ENCODE measurements at regions not wholly inside any gene's neighbourhood (a gene's known extent, or its start where the extent isn't known, plus 50 kb on each side); places are given as distances from the start of the nearest gene placed in this dataset.

DNA sequence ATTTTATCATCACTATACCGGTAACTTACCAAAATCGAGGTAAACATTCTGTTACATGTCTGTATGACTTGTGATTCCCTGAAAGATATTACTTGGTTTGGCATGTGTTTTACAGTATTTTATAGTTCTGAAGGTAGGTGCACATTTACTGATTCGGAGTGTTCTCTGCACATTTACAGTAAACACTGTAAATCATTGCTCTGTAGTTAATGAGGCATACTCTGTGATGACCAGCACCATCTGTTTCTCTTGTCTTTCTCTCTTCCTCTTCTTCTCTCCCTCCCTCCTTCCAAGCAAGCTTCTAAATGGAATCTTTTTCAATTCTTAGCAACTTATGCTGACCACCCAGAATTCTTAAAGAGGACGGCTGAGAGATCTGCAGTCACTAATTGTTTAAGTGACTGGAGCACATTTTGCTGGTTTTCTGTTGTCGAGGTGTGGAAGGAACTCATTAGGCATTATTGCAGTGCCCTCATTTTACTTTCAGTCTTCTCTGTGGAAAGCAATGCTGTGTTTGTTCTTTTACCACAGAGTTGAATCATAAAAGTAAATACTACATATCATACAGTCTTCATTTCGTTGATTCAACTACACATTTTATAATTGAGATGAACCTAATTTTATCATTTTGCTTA is 126.5 kb downstream of the UTRN start:
- H3K36me3 ChIP-seq (ENCODE audit: control insufficient read depth in 4 of 4, insufficient read depth in 3 of 4, low read depth in 1 of 4, low read length in 3 of 4), result no peaks in the 10 kb centered on the region
- H3K4me1 ChIP-seq (ENCODE audit: control insufficient read depth in 4 of 4, insufficient read depth in 4 of 4, low read length in 3 of 4), result peaks cover 0 to 2% (median 0%) of the 10 kb centered on the region in 4 donors
- H3K27ac ChIP-seq (ENCODE audit: low read depth in 1 of 2, low read length in 2 of 2), result no peak overlapping the region
- no peak overlapping the region for H3K9ac ChIP-seq (ENCODE audit: low read depth in 1 of 2, low read length in 2 of 2)
- TF ChIP-seq, protein P1, sequence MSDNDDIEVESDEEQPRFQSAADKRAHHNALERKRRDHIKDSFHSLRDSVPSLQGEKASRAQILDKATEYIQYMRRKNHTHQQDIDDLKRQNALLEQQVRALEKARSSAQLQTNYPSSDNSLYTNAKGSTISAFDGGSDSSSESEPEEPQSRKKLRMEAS (IDR thresholded peaks at IDR 0.05), result no peak
- TF ChIP-seq, protein P2, sequence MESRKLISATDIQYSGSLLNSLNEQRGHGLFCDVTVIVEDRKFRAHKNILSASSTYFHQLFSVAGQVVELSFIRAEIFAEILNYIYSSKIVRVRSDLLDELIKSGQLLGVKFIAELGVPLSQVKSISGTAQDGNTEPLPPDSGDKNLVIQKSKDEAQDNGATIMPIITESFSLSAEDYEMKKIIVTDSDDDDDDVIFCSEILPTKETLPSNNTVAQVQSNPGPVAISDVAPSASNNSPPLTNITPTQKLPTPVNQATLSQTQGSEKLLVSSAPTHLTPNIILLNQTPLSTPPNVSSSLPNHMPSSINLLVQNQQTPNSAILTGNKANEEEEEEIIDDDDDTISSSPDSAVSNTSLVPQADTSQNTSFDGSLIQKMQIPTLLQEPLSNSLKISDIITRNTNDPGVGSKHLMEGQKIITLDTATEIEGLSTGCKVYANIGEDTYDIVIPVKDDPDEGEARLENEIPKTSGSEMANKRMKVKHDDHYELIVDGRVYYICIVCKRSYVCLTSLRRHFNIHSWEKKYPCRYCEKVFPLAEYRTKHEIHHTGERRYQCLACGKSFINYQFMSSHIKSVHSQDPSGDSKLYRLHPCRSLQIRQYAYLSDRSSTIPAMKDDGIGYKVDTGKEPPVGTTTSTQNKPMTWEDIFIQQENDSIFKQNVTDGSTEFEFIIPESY (IDR thresholded peaks at IDR 0.05), result no peak
- TF ChIP-seq FOXA1 (IDR thresholded peaks at IDR 0.05), result no peak
- TF ChIP-seq YY1 (IDR thresholded peaks at IDR 0.05), result no peak
- TF ChIP-seq RAD21 (IDR thresholded peaks at IDR 0.05), result no peak
- TF ChIP-seq, protein P3, sequence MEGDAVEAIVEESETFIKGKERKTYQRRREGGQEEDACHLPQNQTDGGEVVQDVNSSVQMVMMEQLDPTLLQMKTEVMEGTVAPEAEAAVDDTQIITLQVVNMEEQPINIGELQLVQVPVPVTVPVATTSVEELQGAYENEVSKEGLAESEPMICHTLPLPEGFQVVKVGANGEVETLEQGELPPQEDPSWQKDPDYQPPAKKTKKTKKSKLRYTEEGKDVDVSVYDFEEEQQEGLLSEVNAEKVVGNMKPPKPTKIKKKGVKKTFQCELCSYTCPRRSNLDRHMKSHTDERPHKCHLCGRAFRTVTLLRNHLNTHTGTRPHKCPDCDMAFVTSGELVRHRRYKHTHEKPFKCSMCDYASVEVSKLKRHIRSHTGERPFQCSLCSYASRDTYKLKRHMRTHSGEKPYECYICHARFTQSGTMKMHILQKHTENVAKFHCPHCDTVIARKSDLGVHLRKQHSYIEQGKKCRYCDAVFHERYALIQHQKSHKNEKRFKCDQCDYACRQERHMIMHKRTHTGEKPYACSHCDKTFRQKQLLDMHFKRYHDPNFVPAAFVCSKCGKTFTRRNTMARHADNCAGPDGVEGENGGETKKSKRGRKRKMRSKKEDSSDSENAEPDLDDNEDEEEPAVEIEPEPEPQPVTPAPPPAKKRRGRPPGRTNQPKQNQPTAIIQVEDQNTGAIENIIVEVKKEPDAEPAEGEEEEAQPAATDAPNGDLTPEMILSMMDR (IDR thresholded peaks at IDR 0.05; ENCODE audit: low read depth, low read length, missing input control), result no peak
- TF ChIP-seq SP1 (IDR thresholded peaks at IDR 0.05), result no peak
- no peak for TF ChIP-seq EGR1 (IDR thresholded peaks at IDR 0.05; ENCODE audit: low read depth in 2 of 2)
- no peak for TF ChIP-seq FOXA2 (IDR thresholded peaks at IDR 0.05)
- TF ChIP-seq HNF4G (IDR thresholded peaks at IDR 0.05), result no peak
- no peak for TF ChIP-seq GABPA (IDR thresholded peaks at IDR 0.05 in 1 of 2, conservative IDR thresholded peaks at IDR 0.05 in 1 of 2)
- no peak for TF ChIP-seq TAF1 (conservative IDR thresholded peaks at IDR 0.05)
- no peak for TF ChIP-seq NR2F2 (IDR thresholded peaks at IDR 0.05)
- no peak for TF ChIP-seq HNF4A (conservative IDR thresholded peaks at IDR 0.05)
- no peaks in the 10 kb centered on the region for H3K27me3 ChIP-seq (ENCODE audit: control insufficient read depth in 4 of 4, insufficient read depth in 4 of 4, low read length in 3 of 4)
- H3K4me3 ChIP-seq (ENCODE audit: low read depth in 1 of 3, low read length in 3 of 3), result no peak overlapping the region
- WGBS, result 67% methylated on average over 6 of the region's 6 CpGs
- no peak for DNase-seq (ENCODE audit: low spot score)
- no peaks in the 10 kb centered on the region for H3K9me3 ChIP-seq (ENCODE audit: control insufficient read depth in 4 of 4, low read length in 3 of 4)

DNA sequence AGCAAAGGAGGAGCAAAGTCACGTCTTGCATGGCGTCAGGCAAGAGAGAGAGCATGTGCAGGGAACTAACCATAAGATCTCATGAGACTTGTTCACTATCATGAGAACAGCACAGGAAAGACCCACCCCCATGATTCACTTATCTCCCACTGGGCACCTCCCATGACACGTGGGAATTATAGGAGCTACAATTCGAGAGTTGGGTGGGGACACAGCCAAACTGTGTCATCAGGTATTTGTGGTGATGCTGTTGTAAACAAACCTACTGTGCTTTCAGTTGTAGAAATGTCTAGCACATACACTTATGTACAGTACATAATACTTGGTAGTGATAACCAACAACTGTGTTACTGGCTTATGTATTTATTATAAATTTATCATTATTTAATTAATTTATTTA is 128.3 kb downstream of the UTRN start:
- DNase-seq (ENCODE audit: low spot score), result no peak
- Histone ChIP-seq H3K27me3 (ENCODE audit: control insufficient read depth in 4 of 4, insufficient read depth in 4 of 4, low read length in 3 of 4) (no peaks in the 10 kb centered on the region), H3K4me1 (ENCODE audit: control insufficient read depth in 4 of 4, insufficient read depth in 4 of 4, low read length in 3 of 4) (peaks cover 0 to 2% (median 0%) of the 10 kb centered on the region in 4 donors), H3K9me3 (ENCODE audit: control insufficient read depth in 4 of 4, low read length in 3 of 4) (no peaks in the 10 kb centered on the region), H3K9ac (ENCODE audit: low read depth in 1 of 2, low read length in 2 of 2) (no peak overlapping the region), H3K36me3 (ENCODE audit: control insufficient read depth in 4 of 4, insufficient read depth in 3 of 4, low read depth in 1 of 4, low read length in 3 of 4) (no peaks in the 10 kb centered on the region), H3K27ac (ENCODE audit: low read depth in 1 of 2, low read length in 2 of 2) (no peak overlapping the region), H3K4me3 (ENCODE audit: low read depth in 1 of 3, low read length in 3 of 3) (no peak overlapping the region)
- TF ChIP-seq, protein P1 (IDR thresholded peaks at IDR 0.05), result no peak
- no peak for TF ChIP-seq FOXA1 (IDR thresholded peaks at IDR 0.05)
- TF ChIP-seq NR2F2 (IDR thresholded peaks at IDR 0.05), result no peak
- TF ChIP-seq, protein P4, sequence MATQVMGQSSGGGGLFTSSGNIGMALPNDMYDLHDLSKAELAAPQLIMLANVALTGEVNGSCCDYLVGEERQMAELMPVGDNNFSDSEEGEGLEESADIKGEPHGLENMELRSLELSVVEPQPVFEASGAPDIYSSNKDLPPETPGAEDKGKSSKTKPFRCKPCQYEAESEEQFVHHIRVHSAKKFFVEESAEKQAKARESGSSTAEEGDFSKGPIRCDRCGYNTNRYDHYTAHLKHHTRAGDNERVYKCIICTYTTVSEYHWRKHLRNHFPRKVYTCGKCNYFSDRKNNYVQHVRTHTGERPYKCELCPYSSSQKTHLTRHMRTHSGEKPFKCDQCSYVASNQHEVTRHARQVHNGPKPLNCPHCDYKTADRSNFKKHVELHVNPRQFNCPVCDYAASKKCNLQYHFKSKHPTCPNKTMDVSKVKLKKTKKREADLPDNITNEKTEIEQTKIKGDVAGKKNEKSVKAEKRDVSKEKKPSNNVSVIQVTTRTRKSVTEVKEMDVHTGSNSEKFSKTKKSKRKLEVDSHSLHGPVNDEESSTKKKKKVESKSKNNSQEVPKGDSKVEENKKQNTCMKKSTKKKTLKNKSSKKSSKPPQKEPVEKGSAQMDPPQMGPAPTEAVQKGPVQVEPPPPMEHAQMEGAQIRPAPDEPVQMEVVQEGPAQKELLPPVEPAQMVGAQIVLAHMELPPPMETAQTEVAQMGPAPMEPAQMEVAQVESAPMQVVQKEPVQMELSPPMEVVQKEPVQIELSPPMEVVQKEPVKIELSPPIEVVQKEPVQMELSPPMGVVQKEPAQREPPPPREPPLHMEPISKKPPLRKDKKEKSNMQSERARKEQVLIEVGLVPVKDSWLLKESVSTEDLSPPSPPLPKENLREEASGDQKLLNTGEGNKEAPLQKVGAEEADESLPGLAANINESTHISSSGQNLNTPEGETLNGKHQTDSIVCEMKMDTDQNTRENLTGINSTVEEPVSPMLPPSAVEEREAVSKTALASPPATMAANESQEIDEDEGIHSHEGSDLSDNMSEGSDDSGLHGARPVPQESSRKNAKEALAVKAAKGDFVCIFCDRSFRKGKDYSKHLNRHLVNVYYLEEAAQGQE (IDR thresholded peaks at IDR 0.05), result no peak
- no peak for TF ChIP-seq RAD21 (IDR thresholded peaks at IDR 0.05)
- TF ChIP-seq HNF4G (IDR thresholded peaks at IDR 0.05), result no peak
- no peak for TF ChIP-seq FOXA2 (IDR thresholded peaks at IDR 0.05)
- TF ChIP-seq YY1 (IDR thresholded peaks at IDR 0.05), result no peak
- no peak for TF ChIP-seq GABPA (IDR thresholded peaks at IDR 0.05 in 1 of 2, conservative IDR thresholded peaks at IDR 0.05 in 1 of 2)
- TF ChIP-seq TAF1 (conservative IDR thresholded peaks at IDR 0.05), result no peak
- no peak for TF ChIP-seq EGR1 (IDR thresholded peaks at IDR 0.05; ENCODE audit: low read depth in 2 of 2)
- TF ChIP-seq, protein P5, sequence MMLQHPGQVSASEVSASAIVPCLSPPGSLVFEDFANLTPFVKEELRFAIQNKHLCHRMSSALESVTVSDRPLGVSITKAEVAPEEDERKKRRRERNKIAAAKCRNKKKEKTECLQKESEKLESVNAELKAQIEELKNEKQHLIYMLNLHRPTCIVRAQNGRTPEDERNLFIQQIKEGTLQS (IDR thresholded peaks at IDR 0.05), result no peak
- no peak for TF ChIP-seq HNF4A (conservative IDR thresholded peaks at IDR 0.05)
- no peak for TF ChIP-seq SP1 (IDR thresholded peaks at IDR 0.05)
- TF ChIP-seq JUND (IDR thresholded peaks at IDR 0.05), result no peak
- TF ChIP-seq, protein P2 (IDR thresholded peaks at IDR 0.05), result no peak
- TF ChIP-seq, protein P3 (IDR thresholded peaks at IDR 0.05; ENCODE audit: low read depth, low read length, missing input control), result no peak
- TF ChIP-seq RXRA (IDR thresholded peaks at IDR 0.05), result no peak
- WGBS, result 87% methylated on average over 4 of the region's 4 CpGs

Measured in liver (tissue), 8 donors.